BJ (cell line): ENCODE measurements at regions not wholly inside any gene's neighbourhood (a gene's known extent, or its start where the extent isn't known, plus 50 kb on each side); places are given as distances from the start of the nearest gene placed in this dataset.

ENCODE experiments used
- CTCF ChIA-PET: fragments of 350-600 bp; formaldehyde crosslinking; extraction: SDS; loops from one replicate; lab custom pipeline; 2021; ENCODE audit warnings: antibody characterized with exemption, inconsistent platforms; lab: Yijun Ruan, JAX
- POLR2A ChIA-PET: fragments of 300-600 bp; sonication (Branson Sonifier 250); formaldehyde crosslinking; extraction: SDS; loops from one replicate; lab custom pipeline; 2021; ENCODE audit warnings: antibody characterized with exemption; lab: Charles Lee
- DNase-seq: peaks from one replicate; pipeline ENCODE4 v3.0.0-alpha.2; 2011; ENCODE audit warnings: low read depth
- H3K27me3 ChIP-seq: 2 replicates; pipeline ENCODE4 v1.6.0; 2011; ENCODE audit warnings: low read length; ENCODE audit not compliant: control insufficient read depth, insufficient read depth
- H3K36me3 ChIP-seq: 2 replicates; pipeline ENCODE4 v1.5.1; 2011; ENCODE audit warnings: low read length; ENCODE audit not compliant: control insufficient read depth, insufficient read depth
- H3K4me3 ChIP-seq: 2 replicates; pipeline ENCODE4 v1.5.1; 2011; ENCODE audit warnings: low read depth, mild to moderate bottlenecking, control low read depth, low read length
- TF ChIP-seq, protein P1 (sequence below): IDR thresholded peaks from 2 replicates; pipeline ENCODE4 v1.5.1; 2011; ENCODE audit warnings: low read depth, mild to moderate bottlenecking, control low read depth, inconsistent platforms, low read length, moderate library complexity; ENCODE audit not compliant: insufficient read depth

DNA sequence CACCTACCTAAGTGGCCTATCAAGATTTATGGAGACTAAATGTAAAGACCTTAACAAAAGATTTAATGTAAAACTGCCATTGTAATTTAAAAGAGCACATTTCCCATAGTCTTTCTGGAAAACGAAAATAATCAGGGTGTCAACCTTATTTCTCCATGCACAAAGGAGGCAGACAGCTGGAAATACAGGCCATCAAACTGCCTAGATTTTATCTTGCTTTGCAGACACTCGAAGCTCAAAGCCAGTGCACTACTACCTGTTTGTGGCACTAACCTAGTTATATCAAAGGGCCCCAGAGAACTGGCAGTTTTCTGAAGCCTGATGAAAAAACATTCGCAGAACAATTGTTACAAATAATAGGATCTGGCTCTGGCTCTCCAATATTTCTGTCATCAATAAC lies 863.9 kb downstream of the STPG2 start:
- no peaks in the 10 kb centered on the region for H3K27me3 ChIP-seq
- ChIA-PET CTCF (no interaction called here), POLR2A (no interaction called here)
- H3K36me3 ChIP-seq: no peaks in the 10 kb centered on the region
- DNase-seq: no peak
- H3K4me3 ChIP-seq: no peak overlapping the region
- TF ChIP-seq, protein P1, sequence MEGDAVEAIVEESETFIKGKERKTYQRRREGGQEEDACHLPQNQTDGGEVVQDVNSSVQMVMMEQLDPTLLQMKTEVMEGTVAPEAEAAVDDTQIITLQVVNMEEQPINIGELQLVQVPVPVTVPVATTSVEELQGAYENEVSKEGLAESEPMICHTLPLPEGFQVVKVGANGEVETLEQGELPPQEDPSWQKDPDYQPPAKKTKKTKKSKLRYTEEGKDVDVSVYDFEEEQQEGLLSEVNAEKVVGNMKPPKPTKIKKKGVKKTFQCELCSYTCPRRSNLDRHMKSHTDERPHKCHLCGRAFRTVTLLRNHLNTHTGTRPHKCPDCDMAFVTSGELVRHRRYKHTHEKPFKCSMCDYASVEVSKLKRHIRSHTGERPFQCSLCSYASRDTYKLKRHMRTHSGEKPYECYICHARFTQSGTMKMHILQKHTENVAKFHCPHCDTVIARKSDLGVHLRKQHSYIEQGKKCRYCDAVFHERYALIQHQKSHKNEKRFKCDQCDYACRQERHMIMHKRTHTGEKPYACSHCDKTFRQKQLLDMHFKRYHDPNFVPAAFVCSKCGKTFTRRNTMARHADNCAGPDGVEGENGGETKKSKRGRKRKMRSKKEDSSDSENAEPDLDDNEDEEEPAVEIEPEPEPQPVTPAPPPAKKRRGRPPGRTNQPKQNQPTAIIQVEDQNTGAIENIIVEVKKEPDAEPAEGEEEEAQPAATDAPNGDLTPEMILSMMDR: no peak

DNA sequence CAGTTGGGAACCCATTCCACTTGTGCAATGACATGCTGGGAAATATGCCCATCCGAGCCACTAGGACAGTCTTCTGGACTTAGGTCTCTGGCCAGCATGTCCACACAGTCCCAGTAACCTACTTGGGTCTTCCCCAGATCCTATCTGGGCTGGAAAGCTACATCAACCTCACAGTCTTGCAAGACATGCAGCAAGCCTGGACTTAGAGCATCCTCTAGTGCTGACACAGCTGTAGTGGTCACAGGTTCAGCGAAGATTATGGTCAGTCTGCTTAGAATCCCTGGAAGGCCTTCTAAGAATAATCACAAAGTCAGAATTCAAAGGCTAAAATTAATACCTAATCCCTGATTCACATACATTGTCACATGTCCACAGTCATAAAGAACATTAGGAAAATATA lies 842.7 kb downstream of the STPG2 start:
- Histone ChIP-seq H3K4me3 (no peak overlapping the region), H3K27me3 (no peaks in the 10 kb centered on the region), H3K36me3 (no peaks in the 10 kb centered on the region)
- TF ChIP-seq, protein P1: no peak
- ChIA-PET CTCF (no interaction called here), POLR2A (no interaction called here)
- DNase-seq: no peak

DNA sequence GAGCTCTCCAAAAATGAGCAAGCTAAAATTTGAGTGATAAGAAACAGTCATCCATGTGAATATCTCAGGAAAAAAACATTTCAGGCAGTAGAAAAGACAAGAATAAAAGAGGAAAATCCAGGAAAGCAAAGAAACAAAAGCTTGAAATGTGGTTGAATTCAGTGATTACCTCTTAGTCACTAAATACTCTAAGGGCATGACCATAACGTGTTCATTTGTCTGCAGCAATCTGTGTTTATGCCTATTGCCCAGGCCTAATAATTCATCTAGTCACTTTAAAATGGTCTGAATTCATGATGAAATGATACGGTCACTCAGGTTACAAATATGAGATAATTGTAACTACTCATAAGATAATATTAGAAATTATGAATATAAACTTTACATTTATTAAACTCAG lies 837.9 kb downstream of the STPG2 start:
- H3K27me3 ChIP-seq: no peaks in the 10 kb centered on the region
- no peaks in the 10 kb centered on the region for H3K36me3 ChIP-seq
- ChIA-PET POLR2A (no interaction called here), CTCF (no interaction called here)
- H3K4me3 ChIP-seq: no peak overlapping the region
- TF ChIP-seq, protein P1: no peak
- DNase-seq: no peak

DNA sequence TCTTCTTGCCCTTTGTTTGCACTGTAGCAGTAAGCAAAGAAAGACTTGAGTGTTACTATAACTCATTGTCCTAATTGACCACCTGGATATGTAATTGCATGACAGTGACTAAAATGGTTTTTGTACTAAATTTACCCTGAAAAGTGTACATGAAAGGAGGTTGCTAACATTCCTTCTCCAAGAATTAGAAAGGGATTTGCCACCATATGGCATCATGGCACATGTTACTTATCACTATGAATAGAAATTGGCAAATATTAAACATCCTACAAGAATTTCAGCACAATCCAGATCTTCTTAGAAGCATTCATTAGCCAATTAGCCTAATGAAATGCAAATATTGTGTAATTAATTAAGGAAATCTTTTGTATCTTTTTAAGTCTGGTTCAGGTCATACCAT lies 834.2 kb downstream of the STPG2 start:
- no peaks in the 10 kb centered on the region for H3K36me3 ChIP-seq
- ChIA-PET POLR2A (no interaction called here), CTCF (no interaction called here)
- H3K27me3 ChIP-seq: no peaks in the 10 kb centered on the region
- no peak for DNase-seq
- no peak overlapping the region for H3K4me3 ChIP-seq
- TF ChIP-seq, protein P1: no peak

DNA sequence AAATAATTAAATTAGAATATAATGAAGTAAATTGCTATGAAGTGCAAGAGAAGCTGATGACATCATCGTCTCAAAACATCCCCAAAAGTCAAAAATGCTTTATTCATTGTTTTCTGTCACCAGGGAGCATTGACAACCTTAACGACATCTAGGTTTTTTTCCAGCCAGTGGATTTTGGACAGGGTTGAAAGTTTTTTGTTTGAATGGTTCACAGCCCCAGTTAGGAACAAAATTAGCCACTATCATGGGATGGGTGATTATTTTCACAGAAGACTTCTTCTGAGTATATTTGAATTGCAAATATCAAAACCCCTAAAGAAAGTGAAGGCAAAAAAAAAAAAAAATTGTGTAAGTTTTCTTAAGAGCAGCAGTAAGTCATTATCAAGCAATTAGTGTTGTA lies 826.1 kb downstream of the STPG2 start:
- TF ChIP-seq, protein P1: no peak
- Histone ChIP-seq H3K27me3 (no peaks in the 10 kb centered on the region), H3K36me3 (no peaks in the 10 kb centered on the region), H3K4me3 (no peak overlapping the region)
- ChIA-PET POLR2A (no interaction called here), CTCF (no interaction called here)
- DNase-seq: no peak
